IPS DF 19.7 (cell line): ENCODE measurements at regions not wholly inside any gene's neighbourhood (a gene's known extent, or its start where the extent isn't known, plus 50 kb on each side); places are given as distances from the start of the nearest gene placed in this dataset.

Experiments
- DNase-seq: peaks from one replicate; pipeline ENCODE4 v3.0.0-alpha.2; 2013; ENCODE audit warnings: low read depth, low spot score

DNA sequence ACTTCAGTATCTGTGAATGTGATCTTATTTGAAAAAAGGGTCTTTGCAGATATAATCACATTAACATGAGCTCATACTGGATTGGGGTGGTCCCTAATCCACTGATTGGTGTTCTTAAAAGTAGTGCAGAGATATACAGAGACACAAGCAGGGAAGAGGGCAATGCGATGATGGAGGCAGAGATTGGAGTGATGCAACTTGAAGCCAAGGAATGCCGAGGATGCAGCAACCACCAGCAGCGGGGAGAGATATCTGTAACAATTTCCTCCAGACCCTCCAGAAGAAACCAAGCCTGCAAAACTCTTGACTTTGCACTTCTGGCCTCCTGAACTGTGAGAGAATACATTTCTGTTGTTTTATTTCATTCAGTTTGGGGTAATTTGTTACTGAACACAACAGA is 171.0 kb upstream of the MBNL1 start:
- no peak for DNase-seq

GRCh38 chr3:152100491-152101132 is 168.1 kb upstream of the MBNL1 start:
- peak; percentile 38 for DNase-seq

DNA sequence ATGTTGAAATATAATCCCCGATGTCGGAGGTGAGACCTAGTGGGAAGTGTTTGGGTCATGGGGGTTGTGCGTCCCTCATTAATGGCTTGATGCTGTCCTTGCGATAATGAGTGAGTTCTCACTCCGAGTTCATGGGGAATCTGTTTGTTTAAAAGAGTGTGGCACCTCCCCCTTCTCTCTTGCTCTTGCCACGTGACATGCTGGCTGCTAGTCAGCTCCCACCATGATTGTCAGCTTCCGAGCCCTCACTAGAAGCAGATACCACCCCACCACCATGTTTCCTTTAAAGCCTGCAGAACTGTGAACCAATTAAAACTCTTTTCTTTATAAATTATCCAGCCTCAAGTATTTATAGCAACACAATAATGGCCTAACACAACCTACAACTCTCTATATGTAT is 166.3 kb upstream of the MBNL1 start:
- no peak for DNase-seq

GRCh38 chr3:152103257-152103656 is 165.5 kb upstream of the MBNL1 start:
- no peak for DNase-seq

GRCh38 chr3:152104847-152105415 is 163.8 kb upstream of the MBNL1 start:
- DNase-seq = no peak

DNA sequence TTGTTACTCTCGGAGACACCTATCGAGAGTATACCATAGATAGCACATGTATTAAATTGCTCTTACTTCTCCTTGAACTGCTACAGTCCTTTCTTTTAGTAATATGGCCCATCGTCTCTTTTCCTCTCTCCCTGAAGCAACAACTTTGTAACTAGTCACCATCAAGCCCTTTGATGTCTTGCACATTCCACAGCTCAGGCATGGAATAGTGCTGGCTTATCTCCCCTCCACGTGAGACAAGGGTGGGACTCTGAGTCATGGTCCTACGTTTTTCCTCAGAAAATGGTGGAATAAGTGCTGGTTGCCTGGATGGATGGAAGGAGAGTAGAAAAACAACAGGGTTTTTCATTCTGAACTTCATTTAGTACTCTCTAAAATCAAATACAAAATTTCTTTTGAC is 163.3 kb upstream of the MBNL1 start:
- no peak for DNase-seq

GRCh38 chr3:152109038-152109437 is 159.7 kb upstream of the MBNL1 start:
- no peak for DNase-seq

DNA sequence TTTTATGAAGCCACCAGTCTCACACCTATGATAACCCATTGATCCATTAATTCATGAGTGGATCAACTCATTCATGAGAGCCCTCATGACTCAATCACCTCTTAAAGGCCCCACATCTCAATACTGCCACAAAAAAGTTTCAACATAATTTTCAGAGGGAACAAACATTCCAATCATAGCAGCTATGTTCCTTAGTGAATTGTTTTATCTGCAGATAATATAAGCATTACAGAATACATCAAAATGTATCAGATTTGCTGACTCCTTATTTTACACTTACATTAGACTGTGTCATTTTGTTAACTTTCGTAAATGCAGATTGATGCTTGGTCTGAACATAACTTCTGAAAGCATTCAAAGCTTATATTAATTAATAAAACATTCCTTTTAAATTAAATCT is 155.3 kb upstream of the MBNL1 start:
- no peak for DNase-seq

DNA sequence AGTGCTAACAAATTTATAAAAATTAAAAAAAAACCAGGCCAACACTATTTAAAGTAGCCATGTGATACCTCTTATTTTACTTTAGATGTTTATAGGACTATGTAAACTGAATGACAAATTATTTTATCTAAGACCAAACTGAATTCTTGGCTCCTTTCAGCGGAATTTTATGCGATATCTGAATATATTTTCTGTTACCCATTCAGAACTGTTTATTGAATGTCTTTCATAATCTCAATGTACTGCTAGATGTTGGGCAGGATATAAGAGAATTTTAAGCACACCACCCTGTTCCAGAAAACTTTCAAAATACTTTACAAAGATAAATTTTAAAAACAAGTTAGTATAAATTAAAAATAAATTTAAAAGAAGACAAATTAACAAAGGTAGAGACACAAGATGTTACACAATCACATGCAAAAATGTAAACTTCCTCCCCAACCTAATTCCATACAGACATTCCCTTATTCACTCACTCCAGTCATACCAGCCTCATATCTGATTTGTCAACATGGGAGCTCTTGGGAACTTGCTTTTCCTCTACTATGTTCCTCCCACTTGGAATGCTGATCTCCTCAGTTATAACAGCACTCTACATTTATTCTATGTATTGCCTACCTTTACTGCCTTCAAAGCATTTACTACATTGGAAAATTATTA is 154.6 kb upstream of the MBNL1 start:
- no peak for DNase-seq

- DNase-seq = no peak
Observed at GRCh38 chr3:152120601-152121269, 148.0 kb upstream of the MBNL1 start.

GRCh38 chr3:152121270-152121636 is 147.5 kb upstream of the MBNL1 start:
- DNase-seq = no peak

GRCh38 chr3:152122851-152123250 is 145.9 kb upstream of the MBNL1 start:
- DNase-seq = no peak

DNA sequence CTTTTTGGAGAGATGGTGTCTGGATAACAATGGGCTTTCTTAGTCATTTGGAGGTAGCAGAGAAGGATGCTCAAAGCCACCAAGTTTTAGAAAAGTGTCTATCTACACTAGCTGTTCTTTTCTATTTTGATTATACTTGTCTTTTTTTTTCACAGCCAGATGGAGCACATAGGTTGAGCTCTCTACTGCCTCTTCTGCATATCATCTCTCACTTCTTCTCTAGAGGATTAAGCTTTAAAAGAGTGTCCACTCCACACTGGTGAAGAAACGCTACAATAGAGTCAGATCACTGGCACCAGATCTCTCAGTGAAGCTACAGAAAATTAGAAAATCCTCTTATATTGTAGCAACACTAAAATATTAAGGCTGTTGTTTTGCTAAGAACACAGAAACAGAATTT is 145.3 kb upstream of the MBNL1 start:
- DNase-seq = no peak

DNA sequence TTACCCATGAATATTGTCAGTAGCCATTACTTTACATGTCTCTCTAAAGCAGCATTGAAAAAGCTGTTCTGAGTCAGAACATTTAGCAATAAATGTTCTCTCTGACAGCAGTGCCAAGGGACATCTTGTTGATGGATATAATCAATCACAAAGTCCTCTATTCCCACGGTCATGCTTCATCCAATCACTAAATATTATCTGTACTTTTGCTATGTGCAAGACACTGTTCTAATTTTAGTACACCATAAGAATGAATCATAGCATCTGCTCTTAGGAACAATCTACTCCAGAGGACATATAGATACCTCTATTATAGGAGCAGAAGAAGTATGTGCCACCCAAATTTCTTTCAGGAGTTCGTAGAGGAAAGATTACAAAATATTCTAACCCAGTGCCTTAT is 142.5 kb upstream of the MBNL1 start:
- no peak for DNase-seq

GRCh38 chr3:152127058-152127457 is 141.7 kb upstream of the MBNL1 start:
- DNase-seq = no peak

DNA sequence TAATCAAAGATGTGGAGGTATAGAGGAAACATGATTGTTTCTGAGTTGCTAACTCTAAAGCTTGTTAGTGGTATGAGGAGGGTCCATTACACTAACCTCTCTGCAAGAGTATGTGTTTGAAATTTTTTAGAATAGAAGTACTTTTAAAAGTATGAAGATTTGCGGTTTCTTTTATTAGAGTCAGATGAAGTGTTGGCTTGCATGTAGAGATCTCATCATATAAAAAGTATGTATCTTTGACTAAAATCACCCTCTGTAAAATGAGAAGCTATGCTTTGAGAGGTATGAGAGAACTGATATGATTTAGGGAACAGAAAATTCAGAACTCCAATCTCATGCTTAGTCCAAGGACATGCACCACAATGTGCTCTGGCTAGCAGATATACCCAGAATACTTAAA is 140.4 kb upstream of the MBNL1 start:
- no peak for DNase-seq

- no peak for DNase-seq
Observed at GRCh38 chr3:152139651-152140050, 129.1 kb upstream of the MBNL1 start.

DNA sequence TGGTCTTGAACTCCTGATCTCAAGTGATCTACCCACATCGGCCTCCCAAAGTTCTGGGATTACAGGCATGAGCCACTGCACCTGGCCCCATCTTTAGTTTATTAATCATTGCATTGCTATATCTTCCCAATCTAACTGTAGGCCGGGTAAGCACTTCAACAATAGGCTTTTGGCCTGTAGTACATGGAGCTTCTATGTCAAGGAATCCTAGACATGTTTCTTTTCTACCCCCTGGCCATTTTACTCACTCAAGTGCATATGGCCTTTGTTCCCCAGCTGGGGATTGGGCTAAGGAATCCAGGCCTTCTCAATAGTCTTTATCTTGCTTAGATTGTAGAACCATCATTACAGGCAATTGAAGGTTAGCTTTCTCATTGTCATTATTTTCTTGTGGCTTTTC is 122.3 kb upstream of the MBNL1 start:
- no peak for DNase-seq

DNA sequence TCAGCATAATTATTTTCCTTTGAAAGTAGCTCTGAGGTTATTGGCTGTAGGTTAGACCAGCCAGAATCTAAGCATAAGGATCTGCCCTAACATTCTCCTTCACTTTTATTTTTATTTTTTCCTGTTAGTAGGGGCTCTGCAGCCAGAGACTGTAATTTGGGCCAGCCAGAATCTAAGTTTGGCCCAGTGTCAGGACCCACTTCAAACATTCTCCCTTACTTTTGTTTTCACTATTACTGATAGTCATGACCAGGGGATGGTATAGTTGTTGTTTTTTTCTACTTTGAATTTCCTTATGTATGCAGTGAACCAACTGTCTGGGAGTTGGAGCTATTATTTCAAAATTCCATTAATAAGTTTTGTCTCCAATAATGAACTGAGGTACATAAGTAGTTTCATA is 121.0 kb upstream of the MBNL1 start:
- no peak for DNase-seq

DNA sequence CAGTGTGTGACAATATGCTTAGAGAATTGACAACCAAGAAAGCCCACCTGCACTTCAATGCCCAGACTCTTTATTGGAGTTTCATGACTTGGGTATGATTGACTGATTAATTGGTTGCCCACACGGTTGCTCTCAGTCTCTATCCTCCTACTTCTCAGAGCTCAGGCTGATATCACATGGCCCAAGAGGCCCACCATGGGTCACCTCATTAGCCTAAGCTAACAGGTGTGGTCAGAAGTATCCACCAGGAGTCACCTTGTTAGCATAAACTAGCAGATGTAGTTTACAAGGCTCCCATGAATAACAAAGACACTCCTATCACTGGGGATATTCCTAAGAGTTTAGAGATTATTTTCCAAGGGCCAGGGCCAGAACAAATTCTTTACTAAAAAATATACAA is 120.2 kb upstream of the MBNL1 start:
- DNase-seq = peak; percentile 12

- DNase-seq = no peak
Observed at GRCh38 chr3:152149832-152150231, 118.9 kb upstream of the MBNL1 start.

GRCh38 chr3:152151216-152151876 is 117.4 kb upstream of the MBNL1 start:
- no peak for DNase-seq
